DND-41 (cell line): ENCODE measurements at regions not wholly inside any gene's neighbourhood (a gene's known extent, or its start where the extent isn't known, plus 50 kb on each side); places are given as distances from the start of the nearest gene placed in this dataset.
"Not testable (repeated sequence)": the region's sequence is repeated elsewhere in the genome, so short reads cannot be mapped to it uniquely, and the experiment has no call there.

ENCODE experiments used
- ATAC-seq: fragments of 200-7000 bp; cut with Tn5 transposase; 3 replicates; pipeline ENCODE4 v1.9.1; 2021; ENCODE audit warnings: low read depth; ENCODE audit not compliant: insufficient read depth
- DNase-seq: peaks from one replicate; pipeline ENCODE4 v3.0.0-alpha.2; 2020
- H2AFZ ChIP-seq: 2 replicates; pipeline ENCODE4 v1.6.0; 2012; ENCODE audit warnings: low read depth, low read length
- H3K27ac ChIP-seq: 2 replicates; pipeline ENCODE4 v1.5.1; 2012; ENCODE audit warnings: low read length, inconsistent platforms
- H3K27me3 ChIP-seq: fragments of 200-600 bp; sonication (generic); 2 replicates; pipeline ENCODE4 v1.6.0; 2012; ENCODE audit warnings: low read length, mild to moderate bottlenecking, inconsistent platforms; ENCODE audit not compliant: insufficient read depth, poor library complexity
- H3K36me3 ChIP-seq: 2 replicates; pipeline ENCODE4 v1.5.1; 2012; ENCODE audit warnings: low read length, inconsistent platforms; ENCODE audit not compliant: insufficient read depth
- H3K4me1 ChIP-seq: 2 replicates; pipeline ENCODE4 v1.5.1; 2012; ENCODE audit warnings: mild to moderate bottlenecking, low read length; ENCODE audit not compliant: insufficient read depth
- H3K4me2 ChIP-seq: 2 replicates; pipeline ENCODE4 v1.6.0; 2012; ENCODE audit warnings: mild to moderate bottlenecking, moderate library complexity, low read length, inconsistent platforms; ENCODE audit not compliant: insufficient read depth
- H3K4me3 ChIP-seq, 2 experiments: fragments of 200-600 bp in 1 of 2; shearing (Covaris generic) in 1 of 2; 2 replicates each; pipeline ENCODE4 v1.5.1; 2012 to 2016; ENCODE audit warnings: inconsistent platforms in 2 of 2, low read length in 2 of 2, mild to moderate bottlenecking in 2 of 2, low read depth in 1 of 2, moderate library complexity in 1 of 2
- H3K79me2 ChIP-seq: 2 replicates; pipeline ENCODE4 v1.6.0; 2012; ENCODE audit warnings: low read length, inconsistent platforms; ENCODE audit not compliant: insufficient read depth
- H3K9ac ChIP-seq: 2 replicates; pipeline ENCODE4 v1.6.0; 2012; ENCODE audit warnings: low read depth, mild to moderate bottlenecking, inconsistent platforms, low read length, moderate library complexity
- H3K9me3 ChIP-seq: 2 replicates; pipeline ENCODE4 v1.5.1; 2012; ENCODE audit warnings: low read length, moderate library complexity, mild to moderate bottlenecking, inconsistent platforms; ENCODE audit not compliant: insufficient read depth, severe bottlenecking
- H4K20me1 ChIP-seq: 2 replicates; pipeline ENCODE4 v1.6.0; 2012; ENCODE audit warnings: low read length; ENCODE audit not compliant: insufficient read depth
- CTCF ChIP-seq: IDR thresholded peaks from 2 replicates; pipeline ENCODE4 v1.5.1; 2012; ENCODE audit warnings: borderline replicate concordance, low read length, moderate library complexity, mild to moderate bottlenecking; ENCODE audit not compliant: poor library complexity, severe bottlenecking; ENCODE audit errors: extremely low read depth
- EZH2 ChIP-seq: IDR thresholded peaks from 3 replicates; pipeline ENCODE4 v1.6.1; 2012; ENCODE audit warnings: borderline replicate concordance, low read depth, mild to moderate bottlenecking, moderate library complexity, low read length, inconsistent platforms; ENCODE audit not compliant: severe bottlenecking

GRCh38 chr2:118421648-118422047 is 333.4 kb downstream of the INSIG2 start:
- Histone ChIP-seq H3K4me2 (no peak overlapping the region), H3K27me3 (no peaks in the 10 kb centered on the region), H3K36me3 (no peaks in the 10 kb centered on the region)

GRCh38 chr2:118417406-118418120 is 329.3 kb downstream of the INSIG2 start:
- H4K20me1 ChIP-seq: no peaks in the 10 kb centered on the region
- DNase-seq: no peak
- no peak for ATAC-seq
- no peak overlapping the region for H3K27ac ChIP-seq
- no peak for TF ChIP-seq CTCF
- TF ChIP-seq EZH2: no peak
- no peak overlapping the region for H3K9ac ChIP-seq
- no peaks in the 10 kb centered on the region for H3K4me1 ChIP-seq
- no peak overlapping the region for H2AFZ ChIP-seq
- no peaks in the 10 kb centered on the region for H3K27me3 ChIP-seq
- no peaks in the 10 kb centered on the region for H3K36me3 ChIP-seq
- no peaks in the 10 kb centered on the region for H3K79me2 ChIP-seq
- no peak overlapping the region for H3K4me2 ChIP-seq
- H3K9me3 ChIP-seq: no peaks in the 10 kb centered on the region
- no peak overlapping the region for H3K4me3 ChIP-seq

More at GRCh38 chr2:118421648-118422047, 333.4 kb downstream of the INSIG2 start:
- no peak for ATAC-seq
- no peak overlapping the region for H3K9ac ChIP-seq
- no peak overlapping the region for H3K4me3 ChIP-seq
- H3K27ac ChIP-seq: no peak overlapping the region
- H3K9me3 ChIP-seq: no peaks in the 10 kb centered on the region
- DNase-seq: no peak
- H4K20me1 ChIP-seq: no peaks in the 10 kb centered on the region
- no peak overlapping the region for H2AFZ ChIP-seq
- H3K4me1 ChIP-seq: no peaks in the 10 kb centered on the region
- no peaks in the 10 kb centered on the region for H3K79me2 ChIP-seq
- TF ChIP-seq EZH2 (no peak), CTCF (no peak)

- H3K4me3 ChIP-seq, H3K9ac ChIP-seq, H3K9me3 ChIP-seq, H2AFZ ChIP-seq, H3K4me1 ChIP-seq, H3K27ac ChIP-seq, DNase-seq, H3K36me3 ChIP-seq, ATAC-seq, H3K27me3 ChIP-seq, H3K4me2 ChIP-seq, H4K20me1 ChIP-seq, H3K79me2 ChIP-seq: not testable (repeated sequence)
These were observed 326.9 kb downstream of the INSIG2 start for GRCh38 chr2:118415186-118415585.

- Histone ChIP-seq H3K27me3 (no peaks in the 10 kb centered on the region), H3K36me3 (no peaks in the 10 kb centered on the region), H2AFZ (no peak overlapping the region), H3K9ac (no peak overlapping the region), H3K79me2 (no peaks in the 10 kb centered on the region), H3K4me1 (no peaks in the 10 kb centered on the region), H4K20me1 (no peaks in the 10 kb centered on the region), H3K9me3 (no peaks in the 10 kb centered on the region), H3K4me2 (no peak overlapping the region), H3K27ac (no peak overlapping the region), H3K4me3 (no peak overlapping the region)
- no peak for DNase-seq
- ATAC-seq: no peak
- TF ChIP-seq CTCF: no peak
- TF ChIP-seq EZH2: no peak
These were observed 315.6 kb downstream of the INSIG2 start for GRCh38 chr2:118403658-118404451.
